Hypothalamus (tissue), 51 donors: ENCODE measurements at regions not wholly inside any gene's neighbourhood (a gene's known extent, or its start where the extent isn't known, plus 50 kb on each side); places are given as distances from the start of the nearest gene placed in this dataset.

Experiments
- DNase-seq, 51 donors: peaks; one replicate each; lab custom pipeline; 2025; lab: John Stamatoyannopoulos, UW

DNA sequence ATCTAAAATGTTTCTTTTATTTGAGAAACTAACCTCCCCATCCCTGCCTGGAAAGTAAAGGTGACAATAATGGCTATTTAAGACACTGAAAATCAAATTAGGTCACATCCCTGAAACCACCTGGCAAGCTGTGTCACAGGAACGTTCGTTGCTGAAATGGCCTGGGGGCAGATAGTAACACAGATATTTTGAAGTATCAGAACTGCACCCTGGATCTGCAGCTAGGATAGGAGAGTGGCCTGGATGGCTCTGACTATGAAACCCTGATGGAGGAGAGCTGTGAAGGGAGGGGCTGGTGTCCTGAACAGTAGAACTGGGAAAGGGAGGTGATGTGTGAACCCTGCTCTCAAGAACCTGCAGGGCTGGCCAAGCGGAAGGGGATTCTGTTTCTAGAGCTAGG, 648.3 kb upstream of the CFAP20DC start:
- no peak for DNase-seq

- no peak for DNase-seq
Observed at GRCh38 chr3:59696783-59697182, 647.0 kb upstream of the CFAP20DC start.

DNA sequence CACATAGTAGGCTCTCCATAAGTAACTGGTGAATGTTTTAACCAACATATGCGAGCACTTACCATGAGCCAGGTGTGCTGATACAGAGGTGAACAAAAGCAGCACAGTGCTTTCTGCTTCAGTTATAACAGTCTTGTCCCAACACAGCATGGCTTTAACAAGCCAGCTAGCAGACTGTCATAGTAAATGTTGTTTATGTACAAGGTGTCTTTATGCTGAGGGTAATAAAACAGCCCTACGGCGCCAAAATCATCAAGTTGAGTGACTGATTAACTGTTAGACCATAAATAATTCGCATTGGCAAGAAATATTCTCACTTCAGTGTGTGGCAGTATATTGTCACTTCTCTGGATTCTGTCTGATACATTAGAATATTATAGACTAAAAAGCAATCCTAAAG, 646.0 kb upstream of the CFAP20DC start:
- DNase-seq, result no peak

DNA sequence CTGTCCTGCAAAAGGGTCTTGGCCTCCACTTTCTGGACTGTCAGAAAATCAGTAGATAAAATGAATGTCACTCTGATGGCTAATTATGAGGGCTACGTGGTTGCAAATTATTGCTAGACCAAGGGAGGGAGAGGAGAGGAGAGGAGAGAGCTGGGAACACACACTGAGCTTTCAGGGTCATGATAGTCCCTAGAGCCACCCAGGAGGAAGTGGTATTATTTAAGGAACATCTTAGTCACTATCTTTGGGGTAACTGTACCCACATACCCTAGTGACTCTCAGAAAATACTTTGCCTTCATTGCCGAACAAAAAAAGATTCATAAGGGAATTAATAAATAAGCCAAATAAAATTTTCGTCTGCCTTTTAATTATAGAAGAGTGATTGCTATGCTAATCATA, 642.3 kb upstream of the CFAP20DC start:
- no peak for DNase-seq

- no peak for DNase-seq
Observed at GRCh38 chr3:59690886-59691285, 641.1 kb upstream of the CFAP20DC start.

- DNase-seq, result no peak
Observed at GRCh38 chr3:59688636-59689035, 638.8 kb upstream of the CFAP20DC start.

DNA sequence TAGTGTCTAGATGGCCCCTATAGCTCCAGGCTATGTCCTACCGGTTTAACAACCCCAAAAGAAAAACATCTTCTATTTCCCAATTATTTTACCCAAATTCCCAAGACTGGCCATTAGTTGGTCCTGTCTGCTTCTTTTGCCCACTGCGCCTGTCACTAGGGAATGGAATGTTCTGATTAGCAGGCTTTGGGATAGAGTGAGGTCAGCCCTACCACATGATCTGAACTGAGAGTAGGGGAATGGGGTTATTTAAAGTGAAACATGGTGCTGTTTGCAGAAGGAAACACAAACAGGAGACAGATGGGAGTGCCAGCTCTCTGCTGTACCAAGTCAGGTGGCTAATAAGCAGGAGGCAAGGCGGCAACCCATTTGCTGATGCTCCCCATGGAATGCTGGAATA, 635.6 kb upstream of the CFAP20DC start:
- no peak for DNase-seq

DNA sequence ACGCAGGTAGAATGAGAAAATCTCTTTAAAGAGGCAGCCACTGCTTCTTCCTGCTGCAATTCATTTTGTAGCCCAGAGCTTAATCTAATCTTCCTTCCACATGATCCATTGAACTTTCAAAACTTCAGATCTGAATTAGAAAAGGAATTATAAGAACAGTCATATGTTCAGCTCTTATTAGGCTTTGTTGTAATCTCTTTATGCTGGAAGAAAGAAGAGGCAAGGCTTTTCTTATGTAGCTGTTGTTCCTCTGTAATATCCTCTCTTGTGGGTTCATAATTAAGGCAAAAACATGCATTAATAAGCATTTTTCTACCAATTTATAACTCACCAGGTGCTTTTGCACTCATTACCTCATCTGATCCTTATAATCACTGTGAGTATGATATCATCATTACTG, 634.9 kb upstream of the CFAP20DC start:
- no peak for DNase-seq

GRCh38 chr3:59680919-59681318, 631.1 kb upstream of the CFAP20DC start:
- DNase-seq, result no peak

DNA sequence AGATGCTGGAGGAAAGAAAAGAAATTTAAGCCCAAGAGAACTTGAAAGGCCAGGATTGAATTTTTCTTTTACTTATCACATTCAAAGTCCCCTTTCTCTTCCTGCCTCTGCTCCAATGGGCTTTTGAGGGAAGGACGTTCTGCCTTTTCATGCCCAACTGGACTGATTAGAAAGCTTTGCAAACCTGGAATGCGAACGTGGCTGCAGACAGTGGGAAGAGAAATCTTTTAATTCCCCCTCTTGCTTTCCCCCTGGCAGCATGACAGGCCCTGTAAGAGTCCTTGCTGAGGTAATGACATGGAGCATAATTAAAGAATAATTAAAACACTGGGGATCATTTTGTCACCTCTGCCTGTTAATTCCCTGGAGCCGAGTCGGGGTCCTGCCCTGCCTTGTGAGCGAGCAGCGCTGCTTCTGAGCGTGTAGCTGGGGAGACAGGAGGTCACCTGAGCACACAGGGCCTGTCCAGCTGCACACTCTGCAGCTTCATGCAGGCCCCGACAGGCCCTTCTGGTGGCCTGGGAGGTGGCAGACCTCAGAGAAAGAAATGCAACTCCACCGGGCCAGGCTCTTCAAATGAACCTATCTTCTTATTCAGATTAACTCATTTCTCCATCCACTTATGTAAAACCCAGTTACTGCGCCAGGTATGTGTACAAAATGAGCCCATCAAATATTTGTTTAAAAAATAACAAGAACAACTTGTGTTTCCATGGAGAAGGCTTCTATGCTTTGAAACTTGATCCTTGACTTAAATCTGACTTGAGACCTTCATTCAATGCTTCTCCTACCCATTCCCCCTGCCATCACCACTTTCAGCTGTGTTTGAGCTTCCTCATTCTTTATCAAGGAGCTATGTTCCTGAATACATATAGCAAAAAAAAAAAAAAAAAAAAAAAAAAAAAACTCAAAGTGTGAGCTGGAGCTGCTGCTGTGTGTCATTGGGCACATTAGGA, 628.2 kb upstream of the CFAP20DC start:
- peak in 1 of 51 donors; percentile 14 for DNase-seq

GRCh38 chr3:59675495-59675894, 625.7 kb upstream of the CFAP20DC start:
- no peak for DNase-seq

GRCh38 chr3:59663076-59663850, 613.4 kb upstream of the CFAP20DC start:
- no peak for DNase-seq

DNA sequence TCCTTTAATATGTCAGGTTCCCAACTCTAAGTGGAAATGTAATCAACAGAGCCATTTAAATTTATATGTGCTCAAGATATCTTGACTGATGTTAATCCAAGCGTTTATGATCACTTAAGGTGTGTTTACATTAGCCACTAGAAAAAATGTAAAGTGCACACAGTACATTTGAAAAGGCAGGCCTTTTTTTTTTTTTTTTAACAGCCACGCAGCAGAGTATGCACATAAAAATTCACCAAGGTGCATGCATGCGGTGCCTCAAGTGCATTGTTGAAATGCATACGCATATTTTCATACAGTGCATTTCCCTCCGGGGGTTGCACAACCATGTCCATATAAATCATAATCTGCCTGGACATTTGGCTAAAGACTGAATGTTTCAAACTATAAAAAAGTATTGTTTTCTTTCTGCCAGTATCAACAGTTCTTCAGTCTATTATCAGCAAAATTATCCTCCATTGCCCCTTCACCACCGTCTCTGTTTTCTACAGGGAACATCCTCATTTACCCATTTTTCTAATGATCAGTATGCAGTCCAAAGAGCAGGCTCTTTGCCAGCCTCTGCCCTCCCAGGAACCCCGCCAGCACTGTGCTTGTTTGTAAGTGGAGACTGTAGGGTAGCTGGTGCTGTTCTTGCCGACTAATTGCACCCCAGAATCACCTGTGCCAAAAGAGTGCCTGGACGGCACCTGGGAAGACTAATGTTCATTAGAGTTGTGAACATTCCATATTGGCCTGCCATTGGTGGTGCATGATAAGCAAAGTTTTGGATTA, 611.2 kb upstream of the CFAP20DC start:
- DNase-seq, result peak in 4 of 51 donors; percentile 8 to 14 (median 12)

DNA sequence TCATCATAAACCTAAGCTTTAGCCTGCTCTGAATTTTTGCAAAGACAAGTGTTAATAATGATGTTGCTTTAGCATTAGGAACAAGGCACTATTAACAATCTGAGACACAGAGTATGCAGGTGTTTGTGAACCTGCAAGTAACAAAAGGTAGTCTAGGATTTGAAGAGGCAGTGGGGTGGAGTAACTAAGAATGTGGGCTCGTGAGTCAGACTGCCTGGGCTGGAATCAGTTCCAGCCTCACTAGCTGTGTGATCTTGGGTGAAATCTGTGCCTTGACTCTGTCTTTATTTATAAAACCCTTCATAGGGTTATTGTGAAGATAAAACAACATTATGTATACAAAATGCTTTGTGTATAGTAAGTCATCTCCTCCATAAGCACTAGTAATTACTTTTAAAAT, 610.6 kb upstream of the CFAP20DC start:
- no peak for DNase-seq

DNA sequence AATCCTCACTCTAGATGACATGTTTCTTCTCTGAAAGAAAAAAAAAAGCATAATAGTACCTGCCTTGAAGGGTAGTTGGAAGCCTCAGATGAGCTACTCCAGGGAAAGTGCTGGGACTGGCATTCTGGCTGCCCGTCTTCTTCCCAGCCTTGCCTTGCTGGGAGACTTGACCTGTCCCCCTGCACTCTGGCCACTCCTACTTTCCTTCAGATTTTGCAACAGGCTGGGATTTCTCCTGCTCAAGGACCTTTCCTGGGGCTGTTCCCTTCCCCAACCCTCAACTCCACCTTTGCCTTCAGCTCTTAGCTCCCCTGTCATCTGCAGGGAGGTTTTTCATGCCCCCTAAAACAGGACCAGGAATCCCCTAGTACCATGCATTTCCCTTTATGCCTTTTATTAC, 609.9 kb upstream of the CFAP20DC start:
- no peak for DNase-seq

DNA sequence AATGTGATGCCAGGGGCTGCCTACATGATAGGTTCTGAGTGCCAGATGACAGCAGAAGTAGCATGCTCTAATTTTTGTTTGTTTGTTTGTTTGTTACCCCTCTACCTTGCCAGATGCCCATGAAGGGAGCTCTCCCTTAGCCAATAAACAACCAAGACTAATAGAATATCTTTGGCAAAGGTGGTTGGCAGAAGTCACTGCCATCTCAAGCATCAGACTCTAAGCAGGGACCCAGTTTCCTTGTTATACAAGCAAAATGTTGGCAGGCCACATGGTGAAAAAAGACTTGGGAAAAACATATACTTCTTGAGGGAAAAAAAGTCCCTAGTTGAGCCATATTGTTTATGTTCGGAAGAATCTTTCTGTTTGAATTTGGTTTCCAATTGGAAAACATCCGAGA, 609.0 kb upstream of the CFAP20DC start:
- no peak for DNase-seq

DNA sequence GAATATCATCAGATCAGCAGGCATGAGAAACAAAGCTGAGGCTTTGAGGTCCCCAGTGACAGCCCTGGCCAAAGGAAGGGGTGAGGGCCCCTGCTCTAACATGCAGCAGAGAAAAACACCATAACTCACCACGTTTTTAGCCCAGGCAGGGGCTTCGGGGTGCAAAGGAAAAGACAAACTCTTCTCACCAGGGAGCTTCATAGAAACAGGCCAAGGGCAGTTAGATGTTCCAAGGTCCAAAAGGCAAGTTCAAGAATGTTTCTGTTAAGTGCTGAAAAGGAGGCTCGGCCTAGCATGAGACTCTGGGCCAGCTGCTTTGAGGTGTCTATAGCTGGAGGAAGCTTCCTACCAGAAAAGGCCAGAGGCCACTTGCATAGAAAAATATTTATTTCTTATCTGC, 608.4 kb upstream of the CFAP20DC start:
- no peak for DNase-seq

DNA sequence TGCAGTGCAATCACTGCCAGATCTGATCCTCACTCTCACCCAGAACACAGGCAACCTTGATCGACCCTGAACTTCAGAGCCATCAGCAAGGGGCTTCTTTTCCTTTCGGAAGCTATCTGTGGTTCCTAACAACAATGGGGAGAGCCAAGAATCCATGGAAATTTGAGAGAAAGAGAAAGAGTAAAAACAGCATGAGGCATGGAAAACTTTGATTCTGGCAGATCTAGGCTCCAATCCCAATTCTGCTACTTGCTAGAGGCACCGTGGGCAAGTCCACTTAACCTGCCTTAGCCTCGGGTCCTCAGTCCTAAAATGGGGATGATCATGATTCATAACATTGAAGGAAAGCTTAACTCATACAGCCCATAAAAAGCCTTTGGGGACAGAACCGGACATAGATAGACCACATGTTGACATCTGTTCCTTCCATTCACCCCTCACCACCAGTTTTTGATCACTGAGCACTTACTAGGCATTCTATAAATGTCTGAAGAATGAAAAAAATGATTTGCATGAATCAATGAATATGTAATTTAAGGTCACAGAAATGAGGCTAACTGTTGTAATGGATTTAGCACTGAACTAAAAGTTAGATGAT, 605.7 kb upstream of the CFAP20DC start:
- DNase-seq, result no peak

DNA sequence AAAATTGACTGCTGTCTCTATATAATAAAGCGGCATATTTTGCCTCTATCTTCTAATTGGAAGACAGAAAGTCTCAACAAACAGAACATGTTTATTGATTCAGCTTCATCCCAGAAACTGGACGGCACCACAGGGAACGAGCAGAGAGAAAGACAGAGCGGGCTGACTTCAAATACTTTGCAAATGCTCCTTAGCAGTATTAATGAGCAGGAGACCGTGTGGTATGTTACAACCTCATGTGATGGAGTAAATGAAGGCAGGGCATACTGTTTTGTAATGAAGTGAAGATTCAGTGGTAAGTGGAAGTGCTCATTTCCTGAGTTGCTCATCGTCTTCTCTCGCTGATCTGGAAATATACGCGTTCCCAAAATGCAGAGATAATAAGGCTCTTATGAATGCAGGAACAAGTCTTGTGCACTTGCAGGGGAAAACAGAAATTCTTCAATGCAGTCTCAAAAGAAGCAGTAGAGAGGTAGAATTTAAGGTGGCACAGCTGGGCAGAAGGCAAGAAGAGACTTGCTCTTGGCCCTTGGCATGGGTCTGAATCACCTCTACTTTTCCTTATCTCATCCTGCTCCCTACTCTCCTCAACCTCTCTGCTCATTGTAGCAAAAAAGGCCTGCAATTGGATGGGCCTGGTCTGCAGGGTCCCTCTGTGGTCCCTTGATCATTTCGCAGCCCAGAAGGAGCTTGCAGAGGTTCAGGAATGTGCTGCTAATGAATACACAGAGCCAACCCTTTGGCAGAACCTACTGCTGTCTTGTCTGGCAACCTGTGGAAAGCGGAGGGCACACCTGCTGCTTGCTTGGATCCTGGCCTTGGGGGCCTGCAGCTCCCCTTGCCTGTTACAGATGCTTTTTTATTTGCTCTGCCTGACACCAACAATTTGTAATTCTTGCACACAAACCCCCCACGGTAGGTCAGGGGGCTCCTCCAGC, 604.9 kb upstream of the CFAP20DC start:
- DNase-seq, result no peak

DNA sequence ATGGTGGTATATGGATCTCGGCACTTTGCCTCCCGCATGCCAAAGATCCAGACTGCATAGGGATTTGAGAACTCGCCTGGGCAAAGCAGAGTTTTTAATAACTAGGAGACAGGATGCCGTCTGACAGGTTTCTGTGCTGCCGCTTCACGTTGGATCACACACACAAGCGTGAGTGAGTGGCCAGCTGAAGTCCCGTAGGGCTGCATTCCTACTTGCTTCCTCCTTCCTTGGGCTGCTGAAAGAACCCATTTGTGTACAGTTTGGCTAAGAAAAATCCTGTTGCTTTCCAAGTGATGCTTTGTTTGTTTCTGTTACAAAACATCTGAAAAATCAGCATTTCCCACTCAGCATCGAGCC, 604.3 kb upstream of the CFAP20DC start:
- DNase-seq, result peak in 2 of 51 donors; percentile 4 to 19
